ENCODE measurements at regions not wholly inside any gene's neighbourhood (a gene's known extent, or its start where the extent isn't known, plus 50 kb on each side); places are given as distances from the start of the nearest gene placed in this dataset.

DNA sequence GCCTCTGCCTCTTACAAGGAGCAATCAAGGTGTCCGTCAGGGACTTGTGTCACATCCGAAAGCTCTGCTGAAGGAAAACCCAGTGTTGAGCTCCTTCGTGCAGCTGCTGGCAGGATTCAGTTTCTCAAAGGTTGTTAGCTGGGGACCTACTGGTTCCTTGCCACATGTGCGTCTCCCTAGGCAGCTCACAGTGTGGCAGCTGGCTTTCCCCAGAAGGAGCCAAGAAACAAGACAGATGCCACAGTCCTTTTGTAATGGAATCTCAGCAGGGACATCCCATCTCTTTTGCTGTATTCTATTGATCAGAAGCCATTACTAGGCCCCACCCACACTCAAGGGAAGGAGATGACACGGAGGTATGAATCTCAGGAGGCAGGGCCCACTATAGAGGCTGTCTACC lies 488.8 kb downstream of the CD83 start:
- no peak for DNase-seq (ENCODE audit: low spot score)

DNA sequence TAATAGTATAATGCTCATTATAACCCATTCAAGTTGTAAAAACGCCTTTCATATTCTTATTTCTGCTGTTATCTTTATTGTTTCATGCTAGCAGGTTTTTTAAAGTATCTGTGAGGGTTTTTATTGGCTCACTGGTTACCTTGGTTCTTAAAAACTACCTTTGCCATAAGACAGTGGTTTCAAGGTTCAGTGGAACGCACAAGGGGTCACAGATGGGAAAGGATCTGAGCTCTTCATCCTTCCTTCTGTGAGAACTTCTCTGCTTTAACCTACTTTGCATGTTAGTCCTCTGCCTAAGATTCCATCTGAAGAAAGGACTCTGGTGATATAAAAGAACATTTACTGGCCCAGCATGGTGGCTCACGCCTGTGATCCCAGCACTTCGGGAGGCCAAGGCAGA lies 492.6 kb downstream of the CD83 start:
- no peak for DNase-seq (ENCODE audit: low spot score)

DNA sequence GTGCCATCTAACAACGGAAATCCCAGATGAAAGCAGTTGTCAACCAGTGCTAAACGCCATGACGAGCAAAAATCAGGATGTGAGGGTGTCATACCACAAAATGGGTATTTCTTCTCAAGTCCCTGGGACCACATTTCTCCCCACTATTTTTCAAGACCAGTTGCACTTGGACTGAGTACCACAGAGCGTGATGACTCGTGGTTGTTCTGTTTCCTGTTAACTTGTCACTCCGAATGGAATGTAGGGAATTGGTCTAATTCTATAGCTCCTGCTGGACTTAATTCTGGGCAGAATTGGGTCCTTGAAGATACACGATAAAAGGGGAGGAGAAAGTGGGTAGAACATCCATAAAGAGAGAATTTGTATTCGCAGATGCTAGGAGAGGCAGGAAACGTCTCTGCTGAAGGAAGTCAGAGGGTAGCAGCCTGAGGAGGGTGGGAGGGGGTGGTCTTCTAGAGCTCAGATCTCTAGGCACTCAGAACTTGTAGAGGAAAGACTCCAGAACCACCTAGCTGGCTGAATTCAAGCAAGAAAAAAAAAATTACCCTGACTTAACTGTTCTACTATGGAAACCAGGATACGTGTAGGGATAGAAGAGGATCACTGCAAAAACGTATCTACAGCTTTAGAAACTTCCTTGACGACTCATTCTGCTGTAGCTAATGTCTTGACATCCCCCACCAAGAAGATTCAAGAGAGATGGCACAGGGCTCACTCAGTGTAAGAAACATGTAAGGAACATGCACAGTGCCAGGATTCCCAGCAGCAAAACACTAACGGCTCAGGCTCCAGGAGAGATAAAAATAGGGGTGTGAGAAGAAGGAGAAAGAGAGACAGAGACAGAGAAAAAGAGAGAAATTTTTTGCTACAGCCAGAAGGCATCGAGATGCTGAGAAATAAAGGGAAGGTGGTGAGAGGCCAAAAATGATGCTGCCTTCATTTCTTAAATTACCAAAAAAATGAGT lies 494.7 kb downstream of the CD83 start:
- DNase-seq (ENCODE audit: low spot score) = no peak

DNA sequence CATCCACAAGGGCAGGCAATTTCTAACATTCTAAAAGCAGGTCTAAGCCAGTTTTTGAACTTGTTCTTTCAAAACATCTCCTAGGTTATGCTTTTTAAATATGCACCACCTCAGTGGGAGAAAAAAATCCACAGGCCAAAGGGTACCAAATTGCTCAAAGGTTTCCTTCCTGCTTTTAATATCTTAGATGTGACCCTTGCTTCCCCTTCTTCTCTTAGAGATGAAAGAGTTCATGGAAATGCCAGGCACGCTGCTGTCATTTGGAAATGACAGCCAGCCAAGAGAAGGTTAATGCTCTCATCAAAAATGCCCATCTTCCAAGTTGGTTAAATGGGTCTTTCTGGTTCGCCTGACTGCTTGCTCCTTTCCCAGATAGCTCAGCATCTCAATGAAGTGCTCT lies 497.1 kb downstream of the CD83 start:
- no peak for DNase-seq (ENCODE audit: low spot score)

DNA sequence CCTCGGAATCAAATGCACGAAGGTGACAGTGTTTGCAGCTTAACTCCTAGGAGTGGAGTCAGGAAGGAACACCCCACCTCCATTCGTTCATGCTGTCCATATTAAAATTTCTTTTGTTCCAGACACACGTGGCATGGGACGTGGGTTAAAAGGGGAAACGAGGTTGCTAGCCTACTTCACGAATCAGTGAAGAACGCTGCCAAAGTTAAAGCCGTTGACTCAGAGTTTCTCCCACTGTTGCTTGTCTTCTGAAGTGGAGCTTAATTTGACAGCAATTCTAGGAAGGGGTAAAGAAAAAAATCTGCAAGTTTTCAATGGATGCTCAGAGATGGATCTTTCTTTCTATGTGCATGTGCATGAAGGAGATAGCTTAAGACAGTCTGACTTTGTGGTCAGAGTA lies 499.1 kb downstream of the CD83 start:
- no peak for DNase-seq (ENCODE audit: low spot score)

DNA sequence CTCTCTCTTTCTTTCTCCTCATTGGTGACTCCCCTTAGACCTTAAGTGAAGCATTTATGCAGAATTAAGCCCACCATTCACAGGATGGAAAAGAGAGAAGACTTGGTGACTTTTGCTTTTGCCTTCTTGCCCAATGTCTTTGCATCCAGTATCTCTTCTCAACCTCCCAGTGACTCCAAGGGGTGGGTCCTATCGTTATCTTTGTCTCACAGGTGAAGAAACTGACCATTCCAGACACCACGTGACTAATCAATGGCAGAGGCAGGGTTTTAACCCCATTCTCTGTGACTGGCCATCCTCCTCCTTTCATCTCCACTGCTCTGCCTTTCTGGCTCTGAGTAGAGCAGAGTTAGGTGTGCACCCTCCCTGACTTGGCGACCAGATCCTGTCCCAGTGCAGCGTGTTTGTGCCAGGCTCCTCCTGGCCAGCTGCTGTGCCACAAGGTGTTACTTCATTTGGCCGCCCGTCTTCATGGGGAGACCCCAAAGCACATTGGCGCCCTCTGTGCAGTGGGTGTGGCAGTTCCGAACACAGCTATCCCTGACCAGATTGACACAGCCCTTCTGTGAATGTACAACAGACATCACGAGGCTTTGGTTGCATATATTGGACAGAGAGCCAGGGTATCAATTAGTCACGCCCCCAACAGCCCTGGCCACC lies 501.3 kb downstream of the CD83 start:
- DNase-seq (ENCODE audit: low spot score) = no peak

DNA sequence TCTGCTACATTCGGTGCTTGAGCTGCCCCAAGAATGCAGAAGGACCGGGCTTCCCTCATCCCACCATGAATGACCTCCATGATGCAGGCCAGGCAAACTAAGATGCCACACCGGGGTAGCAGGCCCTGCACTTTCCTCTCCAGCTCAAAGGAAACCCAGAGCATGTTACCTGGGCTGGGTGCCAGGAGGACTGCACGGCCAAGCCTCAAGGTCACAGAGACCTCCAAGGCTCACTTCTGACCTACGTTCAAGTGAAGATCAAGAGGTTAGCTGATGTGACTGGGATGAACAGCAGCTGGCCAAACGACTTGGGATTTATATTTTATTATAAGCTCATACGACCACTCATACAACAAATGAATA lies 501.8 kb downstream of the CD83 start:
- DNase-seq (ENCODE audit: low spot score) = no peak

DNA sequence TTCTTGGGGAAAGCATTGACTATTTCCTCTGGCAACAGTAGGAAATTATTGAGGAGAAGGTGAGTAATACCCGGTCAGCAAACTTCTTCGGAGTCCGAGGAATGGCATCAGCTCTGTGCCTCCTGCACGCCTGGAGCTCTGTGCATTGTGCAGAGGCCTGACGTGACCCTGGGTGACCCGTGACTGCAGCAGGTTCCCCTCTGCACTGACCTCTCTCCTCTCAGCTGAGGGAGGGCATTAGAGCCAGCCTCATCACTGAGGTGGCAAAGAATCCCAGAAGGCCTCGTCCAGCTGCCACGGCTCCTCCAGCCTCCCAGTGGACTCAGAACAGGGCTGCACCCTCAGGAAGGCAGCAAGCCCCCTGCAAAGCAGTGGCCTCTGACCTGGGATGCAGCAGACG lies 502.9 kb downstream of the CD83 start:
- DNase-seq (ENCODE audit: low spot score) = no peak

DNA sequence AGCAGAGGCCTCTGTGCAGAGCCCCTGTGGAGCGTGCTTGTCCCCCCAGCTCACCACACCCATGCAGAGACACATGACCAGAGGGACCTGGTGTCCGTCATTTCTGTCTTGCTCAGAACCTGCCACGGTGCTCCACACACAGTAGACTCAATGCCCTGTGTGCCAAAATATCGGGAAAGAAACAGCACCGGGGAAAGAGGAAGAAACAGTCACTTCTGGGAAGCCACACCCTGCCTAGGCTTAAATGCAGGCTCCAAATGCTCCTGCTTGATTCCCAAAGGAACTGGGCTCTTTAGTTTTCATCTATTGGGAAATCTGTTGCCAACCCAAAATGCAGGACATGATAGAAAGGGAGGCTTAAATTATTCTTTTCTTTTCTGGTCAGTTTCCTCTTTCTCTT lies 503.9 kb downstream of the CD83 start:
- DNase-seq (ENCODE audit: low spot score) = no peak

DNA sequence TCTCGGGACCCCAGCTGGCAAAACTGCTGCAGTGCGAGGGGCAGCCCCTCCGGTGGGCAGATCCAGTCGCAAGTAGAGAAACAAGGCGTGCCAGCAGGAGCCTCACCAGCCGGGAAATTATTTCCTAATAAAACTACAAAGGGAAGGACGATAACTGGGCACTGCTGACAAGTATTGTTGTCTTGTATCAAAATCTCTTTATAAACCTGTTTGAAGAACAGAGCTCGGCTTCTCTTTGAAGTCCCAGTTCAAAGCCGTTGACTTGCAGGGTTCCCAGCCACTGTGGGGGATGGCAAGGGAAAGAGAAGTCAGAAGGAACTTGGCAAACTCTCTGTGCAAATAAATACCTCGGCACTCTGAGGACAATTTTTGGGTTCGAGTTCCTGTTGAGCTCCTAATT lies 504.5 kb downstream of the CD83 start:
- no peak for DNase-seq (ENCODE audit: low spot score)

DNA sequence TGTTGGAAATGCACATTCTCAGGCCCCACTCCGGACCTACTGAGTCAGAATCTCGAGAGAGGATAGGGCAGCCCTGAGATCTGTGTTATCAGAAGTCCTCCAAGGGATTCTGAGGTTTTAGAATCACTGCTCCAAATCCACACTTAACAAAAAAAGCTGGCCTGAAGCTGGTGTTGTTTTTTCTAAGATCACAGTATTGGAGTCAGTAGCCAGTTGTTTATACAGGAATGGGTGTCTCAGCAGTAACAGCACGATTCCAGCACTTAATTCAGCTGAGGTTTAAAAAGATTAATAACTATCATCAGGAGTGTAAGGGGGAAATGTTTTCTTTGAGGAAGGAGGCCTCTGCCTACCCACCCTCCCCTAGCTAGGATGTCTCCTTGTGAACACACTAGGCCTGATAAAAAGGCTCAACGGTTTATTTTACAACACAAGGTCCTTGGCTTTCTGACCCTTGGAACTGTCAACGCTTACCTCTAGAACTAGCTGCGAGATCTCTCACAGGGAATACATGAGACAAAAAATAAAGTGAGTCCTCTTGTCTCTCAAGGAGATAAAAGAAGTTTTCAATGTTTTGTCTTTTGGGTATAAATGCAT lies 505.4 kb downstream of the CD83 start:
- DNase-seq (ENCODE audit: low spot score) = no peak

DNA sequence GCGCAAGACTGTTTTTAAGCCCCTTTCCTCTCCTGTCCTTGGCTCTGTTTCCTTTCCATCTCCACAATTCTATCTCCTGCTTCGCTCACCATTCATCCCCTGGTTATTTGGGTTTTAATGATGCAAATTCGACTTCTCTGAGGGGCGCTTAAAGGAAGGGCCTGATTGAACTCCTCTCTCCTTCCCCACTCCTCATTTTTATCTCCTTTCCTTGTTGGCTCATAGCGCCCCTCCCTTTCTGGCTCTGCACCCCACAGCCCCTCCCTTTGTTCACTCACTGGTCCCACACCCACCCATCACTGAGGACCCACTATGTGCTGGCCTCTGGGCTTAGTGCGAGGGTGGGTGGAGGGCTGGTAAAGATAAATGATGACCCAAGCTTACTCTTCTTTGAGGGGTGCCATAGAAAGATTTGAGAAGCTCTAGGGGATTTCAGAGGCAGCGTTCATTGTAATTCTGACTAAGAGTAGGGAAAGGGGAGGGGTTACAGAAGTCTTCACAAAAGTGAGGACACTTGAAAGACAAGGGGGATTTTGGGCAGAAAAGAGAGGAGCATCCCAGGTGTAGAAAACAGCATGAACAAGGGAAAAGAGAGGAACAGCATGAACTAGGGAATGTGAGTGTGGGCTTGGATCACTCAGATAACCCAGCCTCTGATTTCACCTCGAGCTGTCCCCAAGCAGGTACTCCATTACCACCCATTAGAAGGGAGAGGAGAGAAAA lies 507.8 kb downstream of the CD83 start:
- no peak for DNase-seq (ENCODE audit: low spot score)

DNA sequence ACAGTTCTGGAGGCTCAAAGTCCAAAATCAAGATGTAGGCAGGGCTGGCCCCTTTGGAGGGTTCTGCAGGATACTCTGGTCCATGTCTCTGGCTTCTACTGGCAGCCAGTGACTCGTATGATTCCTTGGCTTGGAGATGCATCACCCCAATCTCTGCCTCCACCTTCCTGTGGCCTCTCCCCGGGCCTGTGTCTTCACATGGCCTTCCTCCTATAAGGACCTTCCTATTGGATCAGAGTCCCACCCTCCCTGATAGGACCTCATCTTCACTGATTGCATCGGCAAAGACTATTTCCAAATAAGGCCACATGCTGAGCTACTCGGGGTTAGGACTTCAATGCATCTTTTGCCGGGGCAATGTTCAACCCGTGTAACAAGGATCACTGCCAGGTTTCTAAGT lies 509.0 kb downstream of the CD83 start:
- DNase-seq (ENCODE audit: low spot score) = no peak

DNA sequence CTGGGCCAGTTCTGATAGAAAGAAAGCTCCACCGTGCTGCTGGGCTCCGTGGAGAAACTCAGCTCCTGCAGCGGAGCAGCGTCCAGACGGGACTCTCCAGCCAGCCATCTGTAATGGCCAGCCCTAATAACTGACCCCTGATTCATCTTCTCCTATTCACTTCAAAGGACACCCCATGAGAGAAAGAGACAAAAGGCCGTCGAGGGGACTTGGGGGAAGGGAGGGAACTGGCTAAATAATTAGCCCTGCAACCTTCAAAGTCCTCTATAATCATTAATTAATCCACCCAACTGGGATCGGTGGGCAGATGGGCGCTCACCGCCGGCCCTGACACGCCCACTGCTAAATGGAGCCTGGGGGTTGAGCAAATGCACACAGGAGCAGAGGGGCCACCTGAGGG lies 512.4 kb downstream of the CD83 start:
- DNase-seq (ENCODE audit: low spot score) = no peak

DNA sequence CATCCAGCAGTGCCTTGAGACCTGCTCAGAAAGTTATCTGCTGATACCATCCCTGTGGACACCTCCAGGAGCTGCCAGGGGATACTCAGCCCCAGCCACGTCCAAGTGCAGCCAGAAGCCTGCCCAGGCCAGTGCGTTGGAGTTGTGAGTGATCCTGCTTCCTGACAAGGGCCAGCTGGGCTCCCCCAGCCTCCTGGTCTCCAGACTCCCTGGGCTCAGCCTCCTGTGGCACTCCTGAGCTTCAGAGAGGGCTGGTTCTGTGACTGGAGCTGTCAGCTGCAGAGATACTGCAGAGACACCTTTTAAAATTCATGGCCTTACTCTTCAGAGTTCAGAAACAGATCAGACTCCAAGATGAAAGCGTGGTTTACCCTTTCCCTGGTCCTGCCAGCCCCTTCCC lies 515.9 kb downstream of the CD83 start:
- DNase-seq (ENCODE audit: low spot score) = no peak

DNA sequence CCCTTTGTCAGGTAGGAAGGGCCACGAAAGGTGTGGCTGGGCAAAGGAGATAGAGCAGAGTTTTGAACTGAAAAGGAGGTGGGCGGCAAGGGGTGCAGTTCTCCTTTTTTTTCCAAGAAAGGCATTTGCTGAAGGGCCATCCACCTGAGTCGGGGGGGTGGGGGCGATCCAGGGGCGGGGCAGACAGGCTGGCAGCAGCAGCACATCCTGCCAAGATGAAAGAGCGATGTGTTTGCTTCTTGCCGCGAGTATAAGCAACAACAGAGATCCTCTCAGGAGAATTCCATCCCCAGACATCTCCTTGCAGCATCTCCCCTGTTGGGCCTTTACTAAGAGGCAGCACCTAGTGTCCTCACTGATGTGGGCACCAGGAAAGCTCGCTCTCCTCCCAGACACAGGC lies 516.5 kb downstream of the CD83 start:
- DNase-seq (ENCODE audit: low spot score) = no peak

DNA sequence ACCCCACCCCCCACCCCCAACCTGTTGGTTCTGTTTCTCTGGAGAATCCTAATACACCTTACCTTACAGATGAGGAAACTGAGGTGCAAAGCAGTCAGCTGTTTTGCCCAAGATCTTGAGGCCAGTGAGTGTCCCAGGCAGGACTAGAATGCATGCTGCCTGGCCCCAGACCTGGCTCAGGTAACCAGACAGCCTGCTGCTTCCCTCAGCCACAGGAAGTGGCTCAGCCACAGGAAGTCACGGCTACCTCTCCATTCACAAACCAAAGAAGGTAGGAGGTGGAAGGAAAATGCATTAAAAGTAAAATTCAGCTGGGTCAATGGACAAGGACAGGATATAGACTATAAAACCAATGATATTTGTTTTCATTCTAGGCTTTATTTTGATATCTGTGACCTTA lies 517.6 kb downstream of the CD83 start:
- no peak for DNase-seq (ENCODE audit: low spot score)

DNA sequence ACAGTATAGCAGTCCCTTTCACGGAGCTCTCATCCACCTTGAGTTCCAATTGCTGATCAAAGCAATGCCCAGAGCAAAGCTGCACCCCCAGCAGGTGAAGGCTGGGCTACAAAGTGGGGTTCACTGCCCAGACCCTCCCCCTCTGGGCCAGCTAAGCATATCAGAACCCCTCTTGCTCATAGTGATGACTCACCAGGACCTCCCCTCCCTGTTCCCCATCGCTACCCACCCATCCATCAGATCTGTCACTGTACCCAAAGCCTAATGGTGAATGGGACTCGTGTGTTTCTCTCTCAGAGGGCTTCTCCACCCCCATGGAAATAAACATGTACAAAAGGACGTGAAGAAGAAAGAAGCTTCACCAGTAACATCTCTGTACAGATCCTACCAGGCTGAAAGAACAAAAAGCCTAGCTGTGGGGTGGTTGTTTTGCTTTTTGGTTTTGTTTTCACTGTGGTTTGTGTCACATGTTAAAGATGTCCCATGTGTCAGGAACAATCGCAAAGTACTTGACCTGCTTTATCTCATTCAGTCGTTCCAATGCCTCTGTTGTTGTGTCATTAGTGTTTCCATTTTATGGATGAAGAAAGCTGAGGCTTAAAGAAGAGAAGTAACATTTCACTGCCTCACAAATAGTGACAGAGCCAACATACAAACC lies 518.5 kb downstream of the CD83 start:
- DNase-seq (ENCODE audit: low spot score) = no peak

DNA sequence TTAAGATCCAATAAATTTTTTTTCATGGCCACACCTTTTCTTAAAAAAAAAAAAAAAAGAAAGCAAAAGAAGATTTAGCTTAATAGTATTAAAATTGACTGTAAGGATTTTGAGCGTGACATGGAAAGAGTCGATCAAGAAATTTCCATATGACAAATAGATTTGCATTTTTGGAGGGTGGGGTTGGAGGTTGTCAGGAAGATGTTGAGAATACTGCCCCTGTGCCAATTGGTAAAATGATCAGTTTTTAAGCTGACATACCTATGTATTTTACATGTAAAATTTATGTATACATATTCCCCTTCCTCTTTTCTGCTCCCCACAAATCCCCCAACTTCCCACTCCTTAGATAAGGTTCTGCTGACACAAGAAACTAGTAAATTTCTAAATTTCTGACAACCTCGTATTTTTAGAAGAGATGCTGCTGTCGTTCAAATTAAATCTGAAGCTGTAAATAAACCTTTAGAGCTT lies 520.9 kb downstream of the CD83 start:
- no peak for DNase-seq (ENCODE audit: low spot score)

DNA sequence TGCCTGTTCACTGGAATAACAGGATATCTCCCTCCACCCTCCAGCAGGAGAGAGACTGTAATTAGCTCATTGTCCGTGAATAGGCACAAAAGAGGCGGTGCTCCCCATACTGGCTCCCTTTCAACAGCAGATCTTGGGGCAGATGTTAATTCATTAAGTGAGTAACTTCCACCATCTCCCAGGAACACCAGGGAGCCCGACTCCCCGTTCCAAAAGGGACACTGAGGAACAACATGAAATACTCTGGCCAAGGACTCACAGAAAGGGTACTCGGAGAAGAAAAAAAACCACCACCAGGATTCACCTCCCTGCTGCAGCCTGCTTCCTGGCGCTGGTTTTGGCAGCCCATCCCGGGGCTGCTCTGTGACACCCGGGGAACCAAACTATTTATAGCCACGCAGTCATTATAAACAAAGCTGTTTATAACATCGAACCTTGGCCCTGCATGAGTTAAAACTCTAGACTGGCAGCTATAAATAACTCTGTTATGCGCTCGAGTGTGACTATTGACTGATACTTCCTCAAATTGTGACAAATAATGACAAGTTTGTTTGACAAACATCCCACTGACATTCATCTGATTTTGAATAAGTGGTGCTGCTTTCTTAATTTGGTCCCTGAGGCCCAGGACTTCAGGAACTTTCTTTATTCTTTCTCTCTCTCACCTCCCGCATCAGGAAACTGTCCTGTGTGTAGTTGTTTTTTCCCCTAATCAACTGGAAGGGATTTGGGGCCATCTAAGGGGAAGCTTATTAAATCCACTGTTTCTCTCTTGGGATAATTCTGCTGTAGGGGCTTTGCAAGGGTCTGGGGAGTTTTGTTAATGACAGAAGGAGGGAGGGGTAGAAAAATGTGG lies 521.6 kb downstream of the CD83 start:
- peak; percentile 13 for DNase-seq (ENCODE audit: low spot score)

Measured in Ammon's horn (tissue), 1 donor.